ENCODE measurements at regions not wholly inside any gene's neighbourhood (a gene's known extent, or its start where the extent isn't known, plus 50 kb on each side); places are given as distances from the start of the nearest gene placed in this dataset.

- no peaks in the 10 kb centered on the region for H3K9me3 ChIP-seq
- no peak overlapping the region for H3K27ac ChIP-seq
- 27 to 41% (median 31%) methylated on average over 3 of the region's 3 CpGs for WGBS, 3 donors
- H3K4me1 ChIP-seq (ENCODE audit: insufficient read depth) = no peaks in the 10 kb centered on the region
- intact Hi-C loops (cut with DNase I) = no loop called here
- H3K36me3 ChIP-seq = no peaks in the 10 kb centered on the region
- H3K27me3 ChIP-seq = no peaks in the 10 kb centered on the region
- DNase-seq = no peak
- TF ChIP-seq EP300 (IDR thresholded peaks at IDR 0.05) = no peak
- no peak for TF ChIP-seq CTCF (IDR thresholded peaks at IDR 0.05)
- TF ChIP-seq POLR2A (IDR thresholded peaks at IDR 0.05) = no peak
- no peak overlapping the region for H3K4me3 ChIP-seq
Measured at GRCh38 chr2:128988326-128988725, 669.7 kb upstream of the HS6ST1 start.

GRCh38 chr2:128988967-128989366 lies 670.3 kb upstream of the HS6ST1 start:
- intact Hi-C loops (cut with DNase I) = no loop called here
- Histone ChIP-seq H3K4me1 (ENCODE audit: insufficient read depth) (no peaks in the 10 kb centered on the region), H3K4me3 (no peak overlapping the region), H3K27me3 (no peaks in the 10 kb centered on the region), H3K9me3 (no peaks in the 10 kb centered on the region), H3K27ac (no peak overlapping the region), H3K36me3 (no peaks in the 10 kb centered on the region)
- no peak for DNase-seq
- no peak for TF ChIP-seq EP300 (IDR thresholded peaks at IDR 0.05)
- no peak for TF ChIP-seq CTCF (IDR thresholded peaks at IDR 0.05)
- no peak for TF ChIP-seq POLR2A (IDR thresholded peaks at IDR 0.05)
- 87 to 88% (median 88%) methylated on average over 6 of the region's 6 CpGs for WGBS, 3 donors

GRCh38 chr2:128995086-128995485 lies 676.4 kb upstream of the HS6ST1 start:
- Histone ChIP-seq H3K36me3 (no peaks in the 10 kb centered on the region), H3K27me3 (no peaks in the 10 kb centered on the region), H3K4me3 (no peak overlapping the region), H3K9me3 (no peaks in the 10 kb centered on the region), H3K4me1 (ENCODE audit: insufficient read depth) (no peaks in the 10 kb centered on the region), H3K27ac (no peak overlapping the region)
- TF ChIP-seq POLR2A (IDR thresholded peaks at IDR 0.05) (no peak), EP300 (IDR thresholded peaks at IDR 0.05) (no peak)
- DNase-seq = no peak
- intact Hi-C loops (cut with DNase I) = no loop called here
- WGBS, 3 donors = 93 to 96% (median 94%) methylated on average over 4 of the region's 4 CpGs

DNA sequence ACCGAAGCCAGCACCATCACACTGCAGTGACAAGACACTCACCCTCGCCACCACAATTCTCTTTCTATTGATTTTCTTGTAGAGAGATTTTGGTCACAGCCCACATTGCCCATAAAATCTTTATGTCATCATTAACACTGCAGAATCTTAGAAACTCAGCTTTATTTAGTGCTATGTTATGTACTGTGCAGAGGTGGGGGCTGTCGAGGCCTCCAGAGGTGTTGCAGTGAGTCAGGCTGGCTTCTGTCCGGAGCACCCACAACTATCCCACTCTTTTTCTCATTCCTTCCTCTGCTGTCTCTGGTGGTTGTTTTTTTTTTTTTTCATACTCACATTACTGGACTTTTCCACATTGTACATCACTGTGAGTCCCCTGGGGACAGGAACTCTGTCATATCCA lies 677.4 kb upstream of the HS6ST1 start:
- no peaks in the 10 kb centered on the region for H3K4me1 ChIP-seq (ENCODE audit: insufficient read depth)
- H3K9me3 ChIP-seq = no peaks in the 10 kb centered on the region
- WGBS, 3 donors = 80 to 97% (median 87%) methylated on average over 4 of the region's 4 CpGs
- no peaks in the 10 kb centered on the region for H3K36me3 ChIP-seq
- DNase-seq = no peak
- intact Hi-C loops (cut with DNase I) = no loop called here
- H3K27me3 ChIP-seq = no peaks in the 10 kb centered on the region
- H3K4me3 ChIP-seq = no peak overlapping the region
- H3K27ac ChIP-seq = no peak overlapping the region
- TF ChIP-seq EP300 (IDR thresholded peaks at IDR 0.05) (no peak), CTCF (IDR thresholded peaks at IDR 0.05) (no peak), POLR2A (IDR thresholded peaks at IDR 0.05) (no peak)

GRCh38 chr2:128997166-128997866 lies 678.6 kb upstream of the HS6ST1 start:
- H3K27ac ChIP-seq = no peak overlapping the region
- H3K4me1 ChIP-seq (ENCODE audit: insufficient read depth) = no peaks in the 10 kb centered on the region
- no peaks in the 10 kb centered on the region for H3K36me3 ChIP-seq
- DNase-seq = no peak
- WGBS, 3 donors = 68 to 70% (median 70%) methylated on average over 5 of the region's 5 CpGs
- H3K9me3 ChIP-seq = no peaks in the 10 kb centered on the region
- intact Hi-C loops (cut with DNase I) = no loop called here
- no peak for TF ChIP-seq EP300 (IDR thresholded peaks at IDR 0.05)
- no peak for TF ChIP-seq CTCF (IDR thresholded peaks at IDR 0.05)
- TF ChIP-seq POLR2A (IDR thresholded peaks at IDR 0.05) = no peak
- H3K4me3 ChIP-seq = no peak overlapping the region
- H3K27me3 ChIP-seq = no peaks in the 10 kb centered on the region

Data from ovary (tissue), 7 donors.